C1 segment of cervical spinal cord (tissue), 14 donors: ENCODE measurements at regions not wholly inside any gene's neighbourhood (a gene's known extent, or its start where the extent isn't known, plus 50 kb on each side); places are given as distances from the start of the nearest gene placed in this dataset.

Source experiments
- DNase-seq, 14 donors: peaks; one replicate each; lab custom pipeline; 2025; lab: John Stamatoyannopoulos, UW

- no peak for DNase-seq
Measured at GRCh38 chr1:207971331-207972219, 60.6 kb upstream of the CD34 start.

- DNase-seq, result no peak
Measured at GRCh38 chr1:207970329-207971233, 59.7 kb upstream of the CD34 start.

- no peak for DNase-seq
Measured at GRCh38 chr1:207969528-207969927, 58.6 kb upstream of the CD34 start.

- DNase-seq, result no peak
Measured at GRCh38 chr1:207968521-207969009, 57.6 kb upstream of the CD34 start.

GRCh38 chr1:207967703-207968102 lies 56.8 kb upstream of the CD34 start:
- DNase-seq, result no peak

GRCh38 chr1:207966521-207966920 lies 55.6 kb upstream of the CD34 start:
- DNase-seq, result no peak

- DNase-seq, result no peak
Measured at GRCh38 chr1:207965392-207966387, 54.8 kb upstream of the CD34 start.

- DNase-seq, result peak in 1 of 14 donors; percentile 42
Measured at GRCh38 chr1:207964195-207964966, 53.5 kb upstream of the CD34 start.

GRCh38 chr1:207963427-207964194 lies 52.7 kb upstream of the CD34 start:
- peak in 13 of 14 donors; percentile 70 to 96 (median 88) for DNase-seq

- DNase-seq, result peak in 11 of 14 donors; percentile 57 to 91 (median 75)
Measured at GRCh38 chr1:207962716-207963426, 51.9 kb upstream of the CD34 start.
